HCT116 (cell line): ENCODE measurements at regions not wholly inside any gene's neighbourhood (a gene's known extent, or its start where the extent isn't known, plus 50 kb on each side); places are given as distances from the start of the nearest gene placed in this dataset.

Source experiments
- ATAC-seq: fragments of 200-7000 bp; cut with Tn5 transposase; 2 replicates; pipeline ENCODE4 v1.9.1; 2020; ENCODE audit warnings: mild to moderate bottlenecking, moderate library complexity
- BruUV-seq: library from RNA; stranded (reverse); fragments of 400-500 nt; replicated peaks from 2 replicates; lab custom pipeline; 2021; lab: Mats Ljungman, UMichigan
- CTCF ChIA-PET: fragments of 300-600 bp; sonication (Branson Sonifier 250); formaldehyde crosslinking; loops from one replicate; lab custom pipeline; 2021; ENCODE audit warnings: antibody characterized with exemption; lab: Charles Lee
- POLR2A ChIA-PET: fragments of 300-600, 350-600 bp; sonication (Branson Sonifier 250); formaldehyde crosslinking; loops from one replicate; lab custom pipeline; 2021; ENCODE audit warnings: antibody characterized with exemption; lab: Charles Lee
- RAD21 ChIA-PET, 2 experiments: fragments of 300-600 bp; sonication (Branson Sonifier 250); formaldehyde crosslinking; loops; one replicate each; lab custom pipeline; 2023; ENCODE audit warnings: low total read pairs in 2 of 2; ENCODE audit not compliant: uncharacterized antibody in 2 of 2, unreplicated experiment in 2 of 2, low non-redundant PET in 1 of 2; lab: Charles Lee
- DNase-seq: peaks from one replicate; pipeline ENCODE4 v3.0.0-alpha.2; 2010; ENCODE audit warnings: low read depth, low spot score
- H2AFZ ChIP-seq: fragments of 200-600 bp; shearing (Covaris generic), sonication (generic); 2 replicates; pipeline ENCODE4 v1.6.1; 2017; ENCODE audit warnings: low read depth, mixed run types, mixed read lengths, antibody characterized with exemption, low read length; ENCODE audit not compliant: poor library complexity, severe bottlenecking
- H3K27ac ChIP-seq: 2 replicates; pipeline ENCODE4 v1.5.1; 2012; ENCODE audit warnings: low read depth, low read length
- H3K27me3 ChIP-seq: fragments of 200-600 bp; sonication (generic); 2 replicates; pipeline ENCODE4 v1.6.1; 2016; ENCODE audit warnings: mixed run types, low read length, mixed read lengths; ENCODE audit not compliant: insufficient read depth
- H3K36me3 ChIP-seq, 2 experiments: fragments of 200-500 bp in 1 of 2; fragments of 200-600 bp in 1 of 2; sonication (Bioruptor generic) in 1 of 2; sonication (generic) in 1 of 2; 2 replicates each; pipeline versions ENCODE4 v1.5.1 to v1.6.1; 2014 to 2016; ENCODE audit warnings: low read length in 2 of 2, inconsistent platforms in 1 of 2, mixed read lengths in 1 of 2, mixed run types in 1 of 2; ENCODE audit not compliant: insufficient read depth in 2 of 2, control insufficient read depth in 1 of 2
- H3K4me1 ChIP-seq, 2 experiments: fragments of 200-600 bp in 1 of 2; sonication (generic) in 1 of 2; 2 replicates each; pipeline versions ENCODE4 v1.5.1 to v1.6.1; 2012 to 2017; ENCODE audit warnings: low read length in 2 of 2, inconsistent platforms in 1 of 2, mild to moderate bottlenecking in 1 of 2, mixed read lengths in 1 of 2, mixed run types in 1 of 2, moderate library complexity in 1 of 2; ENCODE audit not compliant: insufficient read depth in 2 of 2, control insufficient read depth in 1 of 2
- H3K4me2 ChIP-seq: fragments of 200-600 bp; sonication (generic); 2 replicates; pipeline ENCODE4 v1.6.1; 2017; ENCODE audit warnings: mixed run types, low read length, mixed read lengths
- H3K4me3 ChIP-seq, 2 experiments: fragments of 200-600 bp in 1 of 2; sonication (generic) in 1 of 2; replicated peaks in 1 of 2; 2 replicates each; pipeline ENCODE4 v1.5.1; 2011 to 2016; ENCODE audit warnings: low read length in 2 of 2, control low read depth in 1 of 2, low read depth in 1 of 2, mild to moderate bottlenecking in 1 of 2, mixed read lengths in 1 of 2, mixed run types in 1 of 2
- H3K79me2 ChIP-seq: fragments of 200-600 bp; sonication (generic); 2 replicates; pipeline ENCODE4 v1.6.1; 2017; ENCODE audit warnings: mild to moderate bottlenecking, mixed run types, low read length, moderate library complexity, mixed read lengths; ENCODE audit not compliant: insufficient read depth
- H3K9ac ChIP-seq: fragments of 200-600 bp; sonication (generic); 2 replicates; pipeline ENCODE4 v1.6.1; 2016; ENCODE audit warnings: low read length, mixed read lengths
- H3K9me2 ChIP-seq: fragments of 200-600 bp; sonication (generic), shearing (Covaris generic); 2 replicates; pipeline ENCODE4 v1.6.1; 2017; ENCODE audit warnings: mixed run types, mild to moderate bottlenecking, moderate library complexity; ENCODE audit not compliant: insufficient read depth
- H3K9me3 ChIP-seq, 2 experiments: fragments of 200-500 bp in 1 of 2; fragments of 200-600 bp in 1 of 2; sonication (Bioruptor generic) in 1 of 2; sonication (generic) in 1 of 2; 2 replicates each; pipeline ENCODE4 v1.6.1; 2014 to 2017; ENCODE audit warnings: low read length in 2 of 2, mixed read lengths in 2 of 2, inconsistent platforms in 1 of 2, low read depth in 1 of 2, mild to moderate bottlenecking in 1 of 2, mixed run types in 1 of 2, moderate library complexity in 1 of 2; ENCODE audit not compliant: control insufficient read depth in 1 of 2, insufficient read depth in 1 of 2
- H4K20me1 ChIP-seq: fragments of 200-600 bp; sonication (generic), shearing (Covaris generic); 2 replicates; pipeline ENCODE4 v1.6.1; 2017; ENCODE audit warnings: mixed run types, mild to moderate bottlenecking, moderate library complexity; ENCODE audit not compliant: insufficient read depth
- CEBPB ChIP-seq: IDR thresholded peaks from 2 replicates; pipeline ENCODE4 v1.6.1; 2012; ENCODE audit warnings: low read depth
- ELF1 ChIP-seq: IDR thresholded peaks from 2 replicates; pipeline ENCODE4 v1.6.1; 2012; ENCODE audit warnings: low read depth, borderline replicate concordance
- JUND ChIP-seq: IDR thresholded peaks from 2 replicates; pipeline ENCODE4 v1.6.1; 2012
- RAD21 ChIP-seq: IDR thresholded peaks from 2 replicates; pipeline ENCODE4 v1.6.1; 2012; ENCODE audit warnings: low read depth, mild to moderate bottlenecking
- YY1 ChIP-seq: IDR thresholded peaks from 2 replicates; pipeline ENCODE4 v1.6.1; 2011; ENCODE audit warnings: low read length, low read depth, moderate library complexity, mild to moderate bottlenecking; ENCODE audit not compliant: insufficient replicate concordance; ENCODE audit errors: extremely low read depth
- ZNF274 ChIP-seq: fragments of 200-500 bp; sonication (Bioruptor generic); IDR thresholded peaks from 2 replicates; pipeline ENCODE4 v1.6.1; 2014; ENCODE audit warnings: mild to moderate bottlenecking, low read depth, low read length, inconsistent platforms
- intact Hi-C: fragments of 100-400 bp; cut with micrococcal nuclease; formaldehyde crosslinking; loops from 2 replicates; pipeline ENCODE4 v1.10.0; 2022
- TF ChIP-seq, protein P1 (sequence below): IDR thresholded peaks from 2 replicates; pipeline ENCODE4 v1.6.1; 2012
- TF ChIP-seq, protein P2 (sequence below): IDR thresholded peaks from 2 replicates; pipeline ENCODE4 v1.6.1; 2012

DNA sequence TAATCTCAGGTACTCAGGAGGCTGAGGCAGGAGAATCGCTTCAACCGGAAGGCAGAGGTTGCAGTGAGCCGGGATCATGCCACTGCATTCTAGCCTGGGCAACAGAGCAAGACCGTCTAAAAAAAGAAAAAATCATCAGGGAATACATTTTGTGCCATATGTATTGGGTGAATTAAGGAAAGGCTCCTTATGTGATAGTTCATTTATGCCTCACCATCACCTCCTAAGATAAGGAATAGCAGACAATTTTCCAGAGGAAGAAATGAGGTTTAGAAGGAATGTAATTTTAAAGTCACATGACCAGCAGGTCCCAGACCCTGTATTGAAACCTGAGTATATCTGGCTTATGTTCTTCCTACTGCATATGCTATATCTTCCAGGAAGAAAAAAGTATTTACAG, 93.9 kb upstream of the FOXC1 start:
- ChIA-PET POLR2A (no interaction called here), CTCF (interaction anchor here (1.1 kb wide), 1 partner anchor 36 kb away, joined by 3 read pairs; no protein-coding TSS in a partner anchor), RAD21 (no interaction called here)
- H2AFZ ChIP-seq, result no peak overlapping the region
- BruUV-seq, result no TSS peak
- no peak overlapping the region for H3K4me2 ChIP-seq
- H3K27ac ChIP-seq, result no peak overlapping the region
- no peak for TF ChIP-seq JUND
- no peak for TF ChIP-seq ELF1
- H3K9me2 ChIP-seq, result no peaks in the 10 kb centered on the region
- H3K4me1 ChIP-seq, result no peaks in the 10 kb centered on the region
- no peak for DNase-seq
- H3K27me3 ChIP-seq, result no peaks in the 10 kb centered on the region
- H4K20me1 ChIP-seq, result no peaks in the 10 kb centered on the region
- intact Hi-C loops, result no loop called here
- no peak for ATAC-seq
- H3K79me2 ChIP-seq, result no peaks in the 10 kb centered on the region
- H3K9ac ChIP-seq, result no peak overlapping the region
- no peaks in the 10 kb centered on the region for H3K36me3 ChIP-seq
- no peak overlapping the region for H3K4me3 ChIP-seq
- H3K9me3 ChIP-seq, result no peaks in the 10 kb centered on the region

DNA sequence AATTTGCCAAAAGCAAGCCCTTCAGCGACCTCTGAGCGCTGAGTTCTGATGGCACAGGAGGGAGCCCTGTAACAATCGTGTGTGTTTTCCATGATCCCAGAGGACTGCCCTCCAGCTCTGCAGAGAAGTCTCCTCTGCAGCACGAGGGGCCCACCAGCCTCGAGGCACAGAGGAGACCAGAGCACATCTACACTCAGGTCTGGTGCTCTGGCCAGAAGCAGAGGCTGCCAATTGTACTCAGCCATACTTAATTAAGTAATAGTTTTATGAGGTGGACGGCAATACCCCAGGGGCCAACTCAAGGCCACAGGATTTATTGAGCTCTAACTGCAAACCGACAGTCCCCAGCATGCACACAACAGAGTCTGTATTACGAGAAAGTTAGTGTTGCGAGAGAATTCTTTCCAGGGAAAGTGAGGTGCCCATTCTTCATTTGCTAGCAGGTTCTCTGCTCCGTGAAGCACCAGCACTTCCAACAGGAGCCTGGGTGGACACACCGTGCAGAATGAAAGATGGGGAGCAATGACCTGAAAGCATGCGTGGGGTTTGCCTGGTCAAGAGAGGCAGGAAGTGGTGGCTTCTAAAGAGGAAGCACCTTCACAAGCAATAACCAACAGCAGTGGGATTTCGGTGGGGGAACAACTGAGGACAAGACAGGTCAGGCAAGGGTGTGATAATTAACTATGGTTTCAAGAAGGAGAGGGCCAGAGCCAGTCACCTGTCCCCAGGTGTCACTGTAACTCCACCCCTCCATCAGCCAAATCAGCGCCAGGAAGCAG, 92.8 kb upstream of the FOXC1 start:
- no peaks in the 10 kb centered on the region for H3K9me2 ChIP-seq
- H4K20me1 ChIP-seq, result no peaks in the 10 kb centered on the region
- no peaks in the 10 kb centered on the region for H3K79me2 ChIP-seq
- H2AFZ ChIP-seq, result no peak overlapping the region
- no peaks in the 10 kb centered on the region for H3K4me1 ChIP-seq
- ChIA-PET RAD21 (no interaction called here), POLR2A (no interaction called here), CTCF (interaction anchor here (1.1 kb wide), 1 partner anchor 35 kb away, joined by 3 read pairs; no protein-coding TSS in a partner anchor)
- ATAC-seq (no peak), DNase-seq (no peak)
- H3K9ac ChIP-seq, result no peak overlapping the region
- H3K9me3 ChIP-seq, result no peaks in the 10 kb centered on the region
- H3K27ac ChIP-seq, result no peak overlapping the region
- intact Hi-C loops, result no loop called here
- no peak overlapping the region for H3K4me2 ChIP-seq
- no peak overlapping the region for H3K4me3 ChIP-seq
- H3K36me3 ChIP-seq, result no peaks in the 10 kb centered on the region
- H3K27me3 ChIP-seq, result no peaks in the 10 kb centered on the region
- no TSS peak for BruUV-seq
- TF ChIP-seq, protein P1, sequence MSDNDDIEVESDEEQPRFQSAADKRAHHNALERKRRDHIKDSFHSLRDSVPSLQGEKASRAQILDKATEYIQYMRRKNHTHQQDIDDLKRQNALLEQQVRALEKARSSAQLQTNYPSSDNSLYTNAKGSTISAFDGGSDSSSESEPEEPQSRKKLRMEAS, result no peak
- TF ChIP-seq RAD21 (no peak), ZNF274 (no peak), YY1 (no peak), CEBPB (no peak)
- TF ChIP-seq, protein P2, sequence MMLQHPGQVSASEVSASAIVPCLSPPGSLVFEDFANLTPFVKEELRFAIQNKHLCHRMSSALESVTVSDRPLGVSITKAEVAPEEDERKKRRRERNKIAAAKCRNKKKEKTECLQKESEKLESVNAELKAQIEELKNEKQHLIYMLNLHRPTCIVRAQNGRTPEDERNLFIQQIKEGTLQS, result no peak
